AG09319 (cell line): ENCODE measurements at regions not wholly inside any gene's neighbourhood (a gene's known extent, or its start where the extent isn't known, plus 50 kb on each side); places are given as distances from the start of the nearest gene placed in this dataset.
"Not testable (repeated sequence)": the region's sequence is repeated elsewhere in the genome, so short reads cannot be mapped to it uniquely, and the experiment has no call there.

Source experiments
- DNase-seq: peaks from one replicate; pipeline ENCODE4 v3.0.0-alpha.2; 2010; ENCODE audit warnings: low read depth; ENCODE audit errors: extremely low read depth
- CTCF ChIP-seq: IDR thresholded peaks from 2 replicates; pipeline ENCODE4 v1.5.1; 2011; ENCODE audit warnings: low read depth, mild to moderate bottlenecking, inconsistent platforms, low read length, moderate library complexity

GRCh38 chr18:37836071-37836970 lies 270.7 kb upstream of the CELF4 start:
- DNase-seq, result no peak
- no peak for TF ChIP-seq CTCF

DNA sequence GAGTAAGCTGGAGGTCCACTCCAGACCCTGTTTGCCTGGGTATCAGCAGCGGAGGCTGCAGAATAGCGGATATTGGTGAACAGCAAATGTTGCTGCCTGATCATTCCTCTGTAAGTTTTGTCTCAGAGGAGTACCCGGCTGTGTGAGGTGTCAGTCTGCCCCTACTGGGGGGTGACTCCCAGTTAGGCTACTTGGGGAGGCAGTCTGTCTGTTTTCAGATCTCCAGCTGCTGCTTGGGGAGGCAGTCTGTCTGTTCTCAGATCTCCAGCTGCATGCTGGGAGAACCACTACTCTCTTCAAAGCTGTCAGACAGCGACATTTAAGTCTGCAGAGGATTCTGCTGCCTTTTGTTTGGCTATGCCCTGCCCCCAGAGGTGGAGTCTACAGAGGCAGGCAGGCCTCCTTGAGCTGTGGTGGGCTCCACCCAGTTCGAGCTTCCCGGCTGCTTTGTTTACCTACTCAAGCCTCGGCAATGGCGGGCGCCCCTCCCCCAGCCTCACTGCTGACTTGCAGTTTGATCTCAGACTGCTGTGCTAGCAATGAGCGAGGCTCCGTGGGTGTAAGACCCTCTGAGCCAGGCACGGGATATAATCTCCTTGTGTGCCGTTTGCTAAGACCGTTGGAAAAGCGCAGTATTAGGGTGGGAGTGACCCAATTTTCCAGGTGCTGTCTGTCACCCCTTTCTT lies 266.6 kb upstream of the CELF4 start:
- not testable (repeated sequence) for DNase-seq

DNA sequence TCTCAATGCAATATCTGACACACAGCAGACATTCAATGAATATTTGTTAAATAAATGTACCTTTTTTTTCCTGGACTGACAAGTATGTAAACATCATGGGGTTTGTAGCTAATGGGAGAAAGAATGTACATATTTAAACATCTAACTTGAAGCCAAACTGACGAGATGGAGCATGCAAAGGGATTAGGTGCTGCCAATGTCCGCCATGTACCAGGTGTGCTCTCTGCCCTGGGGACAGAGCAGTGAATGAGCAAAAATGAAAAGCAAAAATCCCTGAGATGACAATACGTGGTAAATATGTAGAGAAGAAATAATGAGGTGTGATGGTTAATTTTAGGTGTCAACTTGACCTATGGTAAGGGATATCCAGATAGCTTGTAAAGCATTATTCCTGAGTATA lies 247.4 kb upstream of the CELF4 start:
- no peak for DNase-seq
- TF ChIP-seq CTCF, result no peak

DNA sequence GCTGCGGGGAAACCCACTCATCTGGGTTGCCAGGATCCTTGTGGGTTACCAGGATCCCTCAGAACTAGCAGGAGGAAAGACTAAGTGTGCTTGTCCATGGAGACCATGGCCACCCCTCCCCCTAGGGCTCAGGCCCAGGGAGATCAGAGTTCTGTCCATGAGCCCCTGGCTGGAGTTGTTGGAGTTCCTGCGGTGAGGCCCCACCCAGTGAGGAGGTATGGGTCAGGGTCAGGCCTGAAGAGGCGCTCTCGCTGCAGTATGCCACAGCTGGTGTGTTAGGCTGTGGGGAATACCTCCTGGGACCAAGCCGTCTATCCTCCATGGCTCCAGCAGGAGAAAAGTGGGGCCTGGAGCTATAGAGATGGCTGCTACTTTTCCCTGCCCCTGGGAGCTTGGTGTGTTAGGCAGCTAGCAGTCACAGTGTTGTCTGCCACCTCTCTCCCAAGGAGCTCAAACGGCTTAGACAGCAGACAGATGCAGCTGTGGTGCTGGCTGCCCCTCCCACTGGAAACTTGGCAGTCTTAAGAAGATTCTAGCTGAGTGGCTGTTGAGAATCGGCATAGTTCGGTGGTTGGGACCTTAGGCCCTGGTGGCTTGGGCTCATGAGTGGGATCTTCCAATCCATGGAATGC lies 240.3 kb upstream of the CELF4 start:
- no peak for DNase-seq
- TF ChIP-seq CTCF, result no peak

GRCh38 chr18:37796823-37797349 lies 231.3 kb upstream of the CELF4 start:
- TF ChIP-seq CTCF, result no peak
- no peak for DNase-seq

DNA sequence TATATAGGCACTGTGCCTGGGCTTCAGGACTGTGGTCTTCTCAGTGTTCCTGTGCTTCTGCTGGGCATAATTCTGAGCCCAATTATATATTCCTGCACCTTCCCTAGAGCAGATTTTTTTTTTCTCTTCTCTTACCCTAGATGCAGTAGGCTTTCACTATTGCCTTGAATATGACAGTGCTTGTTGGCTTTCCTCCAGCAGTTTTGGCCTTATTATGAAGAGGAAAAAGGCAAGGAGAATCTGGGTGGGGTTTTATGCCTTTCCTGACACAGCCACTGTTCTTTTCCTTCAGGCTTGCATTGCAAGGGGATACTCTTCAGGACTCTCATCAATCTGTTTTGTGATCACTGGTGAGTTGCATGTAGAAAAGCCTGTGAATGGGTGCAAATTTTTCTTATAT lies 221.9 kb upstream of the CELF4 start:
- no peak for TF ChIP-seq CTCF
- no peak for DNase-seq

- TF ChIP-seq CTCF, result no peak
- no peak for DNase-seq
Observed at GRCh38 chr18:37783771-37784170, 218.2 kb upstream of the CELF4 start.
